GF-D8 (cell line): ENCODE measurements at regions not wholly inside any gene's neighbourhood (a gene's known extent, or its start where the extent isn't known, plus 50 kb on each side); places are given as distances from the start of the nearest gene placed in this dataset.

ENCODE experiments used
- DNase-seq: peaks from one replicate; lab custom pipeline; 2025; lab: John Stamatoyannopoulos, UW

GRCh38 chr1:25103164-25103795, 129.0 kb downstream of the SYF2 start:
- DNase-seq: no peak

GRCh38 chr1:25100151-25100833, 132.0 kb downstream of the SYF2 start:
- DNase-seq: no peak

GRCh38 chr1:25099343-25099951, 132.9 kb downstream of the SYF2 start:
- peak; percentile 18 for DNase-seq

- no peak for DNase-seq
These were observed 133.6 kb downstream of the SYF2 start for GRCh38 chr1:25098717-25099116.

GRCh38 chr1:25096307-25097150, 135.8 kb downstream of the SYF2 start:
- no peak for DNase-seq

- DNase-seq: no peak
These were observed 136.6 kb downstream of the SYF2 start for GRCh38 chr1:25095635-25096200.

GRCh38 chr1:25094995-25095394, 137.3 kb downstream of the SYF2 start:
- no peak for DNase-seq

- DNase-seq: no peak
These were observed 138.1 kb downstream of the SYF2 start for GRCh38 chr1:25094229-25094628.

GRCh38 chr1:25091658-25092057, 140.6 kb downstream of the SYF2 start:
- DNase-seq: no peak

- no peak for DNase-seq
These were observed 141.4 kb downstream of the SYF2 start for GRCh38 chr1:25090707-25091422.

- no peak for DNase-seq
These were observed 142.5 kb downstream of the SYF2 start for GRCh38 chr1:25089772-25090171.

- no peak for DNase-seq
These were observed 143.4 kb downstream of the SYF2 start for GRCh38 chr1:25088946-25089345.

- no peak for DNase-seq
These were observed 144.1 kb downstream of the SYF2 start for GRCh38 chr1:25088180-25088701.

GRCh38 chr1:25086518-25087079, 145.7 kb downstream of the SYF2 start:
- no peak for DNase-seq

- DNase-seq: no peak
These were observed 147.9 kb downstream of the SYF2 start for GRCh38 chr1:25084407-25084806.

- no peak for DNase-seq
These were observed 148.6 kb downstream of the SYF2 start for GRCh38 chr1:25083481-25084345.

GRCh38 chr1:25082995-25083394, 149.3 kb downstream of the SYF2 start:
- no peak for DNase-seq

- no peak for DNase-seq
These were observed 149.9 kb downstream of the SYF2 start for GRCh38 chr1:25082216-25082899.

- DNase-seq: no peak
These were observed 150.8 kb downstream of the SYF2 start for GRCh38 chr1:25081496-25081895.
